ENCODE measurements at regions not wholly inside any gene's neighbourhood (a gene's known extent, or its start where the extent isn't known, plus 50 kb on each side); places are given as distances from the start of the nearest gene placed in this dataset.

DNA sequence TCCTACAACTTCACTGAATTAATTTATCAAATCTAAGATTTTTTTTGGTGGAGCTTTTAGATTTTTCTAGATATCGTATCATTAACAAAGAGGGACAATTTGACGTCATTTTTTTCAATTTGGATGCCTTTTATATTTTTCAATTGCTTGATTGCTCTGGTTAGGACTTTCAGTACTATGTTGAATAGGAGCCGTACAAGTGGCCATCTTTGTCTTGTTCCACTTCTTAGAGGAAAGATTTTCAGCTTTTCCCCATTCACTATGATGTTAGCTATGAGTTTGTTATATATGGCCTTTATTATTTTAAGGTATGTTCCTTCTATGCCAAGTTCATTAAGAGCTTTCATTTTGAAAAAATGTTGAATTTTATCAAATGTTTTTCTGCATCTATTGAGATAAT is 86.4 kb upstream of the MYCN start:
- TF ChIP-seq POLR2A (IDR thresholded peaks at IDR 0.05; ENCODE audit: low read depth, low read length) (no peak), POLR2AphosphoS5 (IDR thresholded peaks at IDR 0.05; ENCODE audit: low read depth, low read length) (no peak), TAF1 (IDR thresholded peaks at IDR 0.05; ENCODE audit: low read depth, low read length) (no peak), SPI1 (IDR thresholded peaks at IDR 0.05; ENCODE audit: low read depth, low read length) (no peak), POU2F2 (IDR thresholded peaks at IDR 0.05; ENCODE audit: low read depth, low read length) (no peak), PAX5 (IDR thresholded peaks at IDR 0.05; ENCODE audit: insufficient read depth, low read length, severe bottlenecking) (no peak)
